Peyer's patch (tissue), 4 donors: ENCODE measurements at regions not wholly inside any gene's neighbourhood (a gene's known extent, or its start where the extent isn't known, plus 50 kb on each side); places are given as distances from the start of the nearest gene placed in this dataset.

Experiments
- DNase-seq, 3 donors: peaks; one replicate each; pipeline ENCODE4 v3.0.0-alpha.2; 2017 to 2019
- H3K27ac ChIP-seq, 4 donors: fragments of 200-600 bp; sonication (generic); one replicate each; pipeline ENCODE4 v1.5.1; 2016 to 2019
- H3K27me3 ChIP-seq, 2 donors: fragments of 200-600 bp; sonication (generic); one replicate each; pipeline ENCODE4 v1.5.1; 2019
- H3K36me3 ChIP-seq, 3 donors: fragments of 200-600 bp; sonication (generic); one replicate each; pipeline ENCODE4 v1.5.1; 2016 to 2019
- H3K4me1 ChIP-seq, 4 donors: fragments of 200-600 bp; sonication (generic); one replicate each; pipeline ENCODE4 v1.5.1; 2016 to 2019
- H3K4me3 ChIP-seq, 4 donors: fragments of 200-600 bp; sonication (generic); 1 replicate in 3 of 4; 2 replicates in 1 of 4; pipeline ENCODE4 v1.5.1; 2016 to 2019; ENCODE audit warnings: mild to moderate bottlenecking in 1 of 4
- H3K9me3 ChIP-seq, 4 donors: fragments of 200-600 bp; sonication (generic); one replicate each; pipeline ENCODE4 v1.5.1; 2016 to 2019; ENCODE audit warnings: mild to moderate bottlenecking in 1 of 4
- POLR2A ChIP-seq, 2 donors: fragments of 450-650 bp; IDR thresholded peaks; one replicate each; pipeline ENCODE4 v1.5.1; 2017; ENCODE audit warnings: antibody characterized with exemption in 2 of 2, mild to moderate bottlenecking in 2 of 2, moderate library complexity in 2 of 2
- TF ChIP-seq, protein P1 (sequence below), 6 experiments: fragments of 450-650 bp in 4 of 6; fragments of 200-600 bp in 2 of 6; sonication (generic) in 1 of 6; IDR thresholded peaks; one replicate each; pipeline ENCODE4 v1.5.1; 2017 to 2019; ENCODE audit warnings: antibody characterized with exemption in 6 of 6, mild to moderate bottlenecking in 3 of 6, moderate library complexity in 1 of 6

DNA sequence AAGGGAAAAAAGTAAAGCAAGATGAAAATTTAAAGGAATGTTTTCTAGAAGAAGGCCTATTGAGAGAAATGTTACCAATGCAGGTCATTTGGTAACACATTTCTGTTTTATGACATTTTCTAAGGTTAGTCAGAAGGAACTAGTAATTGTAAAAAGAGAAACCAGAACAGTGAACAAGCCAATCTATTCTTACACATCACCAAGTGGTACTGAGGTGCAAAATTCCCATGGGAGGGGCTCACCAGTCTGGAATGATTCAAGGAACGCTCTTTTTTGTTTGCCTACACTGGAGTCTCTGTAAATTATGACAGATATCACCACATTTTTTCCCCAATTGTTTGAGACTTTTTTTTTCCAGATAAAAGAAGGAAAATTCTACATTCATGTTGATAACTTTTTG, 404.7 kb upstream of the CNKSR2 start:
- no peaks in the 10 kb centered on the region for H3K4me1 ChIP-seq
- no peak overlapping the region for H3K27ac ChIP-seq
- H3K4me3 ChIP-seq: no peak overlapping the region
- no peaks in the 10 kb centered on the region for H3K9me3 ChIP-seq
- no peaks in the 10 kb centered on the region for H3K27me3 ChIP-seq
- DNase-seq: no peak
- H3K36me3 ChIP-seq: no peaks in the 10 kb centered on the region
- TF ChIP-seq, protein P1, sequence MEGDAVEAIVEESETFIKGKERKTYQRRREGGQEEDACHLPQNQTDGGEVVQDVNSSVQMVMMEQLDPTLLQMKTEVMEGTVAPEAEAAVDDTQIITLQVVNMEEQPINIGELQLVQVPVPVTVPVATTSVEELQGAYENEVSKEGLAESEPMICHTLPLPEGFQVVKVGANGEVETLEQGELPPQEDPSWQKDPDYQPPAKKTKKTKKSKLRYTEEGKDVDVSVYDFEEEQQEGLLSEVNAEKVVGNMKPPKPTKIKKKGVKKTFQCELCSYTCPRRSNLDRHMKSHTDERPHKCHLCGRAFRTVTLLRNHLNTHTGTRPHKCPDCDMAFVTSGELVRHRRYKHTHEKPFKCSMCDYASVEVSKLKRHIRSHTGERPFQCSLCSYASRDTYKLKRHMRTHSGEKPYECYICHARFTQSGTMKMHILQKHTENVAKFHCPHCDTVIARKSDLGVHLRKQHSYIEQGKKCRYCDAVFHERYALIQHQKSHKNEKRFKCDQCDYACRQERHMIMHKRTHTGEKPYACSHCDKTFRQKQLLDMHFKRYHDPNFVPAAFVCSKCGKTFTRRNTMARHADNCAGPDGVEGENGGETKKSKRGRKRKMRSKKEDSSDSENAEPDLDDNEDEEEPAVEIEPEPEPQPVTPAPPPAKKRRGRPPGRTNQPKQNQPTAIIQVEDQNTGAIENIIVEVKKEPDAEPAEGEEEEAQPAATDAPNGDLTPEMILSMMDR (IDR thresholded peaks at IDR 0.05): no peak
- no peak for TF ChIP-seq POLR2A (IDR thresholded peaks at IDR 0.05)

DNA sequence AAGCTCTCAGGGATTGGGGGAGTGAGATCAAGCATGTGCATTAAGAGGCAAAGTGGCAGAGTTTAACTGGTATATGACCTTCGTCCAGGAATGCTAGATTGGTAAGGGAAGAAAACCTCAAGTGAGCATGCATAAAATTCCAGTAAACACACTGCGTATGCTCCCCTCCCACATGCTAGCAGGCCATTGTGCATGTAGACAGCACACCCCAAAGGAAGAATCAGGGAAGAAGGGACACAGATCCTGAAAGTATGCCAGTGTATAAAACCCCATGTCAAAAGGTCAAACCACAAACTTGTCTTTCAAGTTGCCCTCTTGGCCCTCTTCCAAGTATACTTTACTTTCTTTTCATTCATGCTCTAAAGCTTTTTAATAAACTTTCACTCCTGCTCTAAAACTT, 405.2 kb upstream of the CNKSR2 start:
- TF ChIP-seq, protein P1 (IDR thresholded peaks at IDR 0.05): no peak
- no peak for TF ChIP-seq POLR2A (IDR thresholded peaks at IDR 0.05)
- Histone ChIP-seq H3K9me3 (no peaks in the 10 kb centered on the region), H3K4me3 (no peak overlapping the region), H3K27ac (no peak overlapping the region), H3K36me3 (no peaks in the 10 kb centered on the region), H3K4me1 (no peaks in the 10 kb centered on the region), H3K27me3 (no peaks in the 10 kb centered on the region)
- DNase-seq: no peak

DNA sequence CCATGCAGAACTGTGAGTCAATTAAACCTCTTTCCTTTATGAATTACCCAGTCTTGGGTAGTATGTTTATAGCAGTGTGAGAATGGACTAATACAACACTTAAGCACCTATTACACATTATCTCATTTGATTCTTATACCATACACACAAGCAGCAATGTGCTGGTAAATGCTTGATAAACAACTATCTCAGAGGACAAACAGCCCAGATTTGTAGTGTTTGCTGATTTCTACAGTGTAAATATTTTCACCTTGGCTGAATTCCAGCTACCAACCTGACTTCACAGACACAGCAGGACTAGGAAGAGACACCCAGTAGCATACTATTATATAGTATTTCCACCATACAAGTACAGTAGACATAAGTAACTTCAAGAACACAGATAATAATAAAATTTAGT, 406.5 kb upstream of the CNKSR2 start:
- DNase-seq: no peak
- Histone ChIP-seq H3K4me3 (no peak overlapping the region), H3K27ac (no peak overlapping the region), H3K36me3 (no peaks in the 10 kb centered on the region), H3K9me3 (no peaks in the 10 kb centered on the region), H3K4me1 (no peaks in the 10 kb centered on the region), H3K27me3 (no peaks in the 10 kb centered on the region)
- TF ChIP-seq, protein P1 (IDR thresholded peaks at IDR 0.05): no peak
- TF ChIP-seq POLR2A (IDR thresholded peaks at IDR 0.05): no peak

DNA sequence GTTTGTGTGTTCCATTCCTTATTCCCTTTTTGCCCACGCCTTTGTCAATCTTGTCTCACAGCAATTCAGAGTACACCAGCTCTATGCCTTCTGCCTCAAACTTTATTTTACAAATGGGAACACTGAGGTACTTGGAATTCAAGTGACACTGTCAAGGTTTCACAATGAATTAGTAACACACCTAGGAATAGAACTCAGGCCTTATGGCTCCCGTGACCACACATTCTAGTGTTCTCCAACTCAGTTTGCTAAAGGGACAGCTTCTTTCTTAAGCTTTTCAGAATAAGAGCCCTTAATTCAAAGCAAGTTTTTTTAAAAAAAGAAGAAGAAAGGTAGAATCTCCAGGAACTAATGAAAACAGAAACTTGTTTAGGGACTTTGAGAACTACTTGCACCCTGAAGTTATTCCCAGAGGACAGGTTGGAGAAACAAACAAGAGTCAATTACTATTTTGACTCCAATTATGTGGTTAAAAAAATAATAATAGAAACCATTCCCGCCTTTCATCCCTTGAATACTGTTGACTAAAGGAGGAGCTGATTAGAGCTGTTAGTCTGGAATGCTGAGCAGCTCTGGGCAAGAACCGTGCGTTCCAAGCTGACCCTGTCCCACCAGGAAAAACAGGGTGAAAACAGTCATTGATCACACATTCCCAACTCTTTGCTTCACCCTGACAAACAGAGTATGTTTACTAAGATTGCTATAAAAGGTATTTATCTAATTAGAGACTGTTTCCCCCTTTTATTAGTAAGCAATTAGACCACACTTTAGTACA, 408.8 kb upstream of the CNKSR2 start:
- DNase-seq: no peak
- no peak for TF ChIP-seq POLR2A (IDR thresholded peaks at IDR 0.05)
- TF ChIP-seq, protein P1 (IDR thresholded peaks at IDR 0.05): no peak
- Histone ChIP-seq H3K4me1 (no peaks in the 10 kb centered on the region), H3K36me3 (no peaks in the 10 kb centered on the region), H3K27me3 (no peaks in the 10 kb centered on the region), H3K9me3 (no peaks in the 10 kb centered on the region), H3K4me3 (no peak overlapping the region), H3K27ac (no peak overlapping the region)

DNA sequence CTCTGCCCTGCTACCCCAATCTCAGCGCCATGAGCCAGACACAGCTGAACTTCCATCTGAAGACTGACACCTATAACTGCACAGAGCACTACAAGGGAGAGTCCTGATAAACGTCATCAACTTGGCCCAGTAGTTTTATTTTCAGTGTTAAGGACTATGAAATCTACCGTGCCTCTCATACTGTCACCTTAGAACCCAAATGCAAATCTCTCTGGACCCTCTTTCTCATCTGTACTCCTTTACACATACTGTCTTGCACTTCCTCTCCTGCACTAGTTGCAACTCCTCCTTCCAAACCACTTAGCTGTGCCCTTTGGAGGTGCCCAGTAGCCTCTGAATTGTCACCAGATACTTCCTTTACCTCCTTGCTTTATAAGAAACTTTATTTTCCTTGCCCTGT, 420.2 kb upstream of the CNKSR2 start:
- Histone ChIP-seq H3K27me3 (no peaks in the 10 kb centered on the region), H3K27ac (no peak overlapping the region), H3K9me3 (no peaks in the 10 kb centered on the region), H3K36me3 (no peaks in the 10 kb centered on the region), H3K4me3 (no peak overlapping the region), H3K4me1 (no peaks in the 10 kb centered on the region)
- TF ChIP-seq, protein P1 (IDR thresholded peaks at IDR 0.05): no peak
- no peak for TF ChIP-seq POLR2A (IDR thresholded peaks at IDR 0.05)
- no peak for DNase-seq
